ENCODE measurements at regions not wholly inside any gene's neighbourhood (a gene's known extent, or its start where the extent isn't known, plus 50 kb on each side); places are given as distances from the start of the nearest gene placed in this dataset.
"Not testable (repeated sequence)": the region's sequence is repeated elsewhere in the genome, so short reads cannot be mapped to it uniquely, and the experiment has no call there.

- TF ChIP-seq REST (IDR thresholded peaks at IDR 0.05; ENCODE audit: insufficient read depth in 1 of 2, low read depth in 2 of 2, low read length in 1 of 2) = not testable (repeated sequence)
- TF ChIP-seq, protein P1, sequence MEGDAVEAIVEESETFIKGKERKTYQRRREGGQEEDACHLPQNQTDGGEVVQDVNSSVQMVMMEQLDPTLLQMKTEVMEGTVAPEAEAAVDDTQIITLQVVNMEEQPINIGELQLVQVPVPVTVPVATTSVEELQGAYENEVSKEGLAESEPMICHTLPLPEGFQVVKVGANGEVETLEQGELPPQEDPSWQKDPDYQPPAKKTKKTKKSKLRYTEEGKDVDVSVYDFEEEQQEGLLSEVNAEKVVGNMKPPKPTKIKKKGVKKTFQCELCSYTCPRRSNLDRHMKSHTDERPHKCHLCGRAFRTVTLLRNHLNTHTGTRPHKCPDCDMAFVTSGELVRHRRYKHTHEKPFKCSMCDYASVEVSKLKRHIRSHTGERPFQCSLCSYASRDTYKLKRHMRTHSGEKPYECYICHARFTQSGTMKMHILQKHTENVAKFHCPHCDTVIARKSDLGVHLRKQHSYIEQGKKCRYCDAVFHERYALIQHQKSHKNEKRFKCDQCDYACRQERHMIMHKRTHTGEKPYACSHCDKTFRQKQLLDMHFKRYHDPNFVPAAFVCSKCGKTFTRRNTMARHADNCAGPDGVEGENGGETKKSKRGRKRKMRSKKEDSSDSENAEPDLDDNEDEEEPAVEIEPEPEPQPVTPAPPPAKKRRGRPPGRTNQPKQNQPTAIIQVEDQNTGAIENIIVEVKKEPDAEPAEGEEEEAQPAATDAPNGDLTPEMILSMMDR (IDR thresholded peaks at IDR 0.05) = not testable (repeated sequence)
These were observed 98.7 kb downstream of the SRGAP2 start for GRCh38 chr1:206302056-206302455.

All from Panc1 (cell line).